ENCODE measurements at regions not wholly inside any gene's neighbourhood (a gene's known extent, or its start where the extent isn't known, plus 50 kb on each side); places are given as distances from the start of the nearest gene placed in this dataset.

- Histone ChIP-seq H3K4me3 (ENCODE audit: low read length) (no peak overlapping the region), H3K9ac (ENCODE audit: low read length) (no peak overlapping the region), H3K36me3 (ENCODE audit: insufficient read depth, low read length) (no peaks in the 10 kb centered on the region), H3K9me3 (ENCODE audit: low read length) (no peaks in the 10 kb centered on the region), H3K79me2 (ENCODE audit: low read length) (no peaks in the 10 kb centered on the region), H2AFZ (ENCODE audit: low read length) (no peak overlapping the region), H3K27ac (ENCODE audit: low read length) (no peak overlapping the region), H3K9me2 (replicated peaks; ENCODE audit: insufficient read depth, low read length) (no peaks in the 10 kb centered on the region), H3K4me2 (ENCODE audit: low read depth, low read length, poor library complexity, severe bottlenecking) (no peak overlapping the region), H4K20me1 (ENCODE audit: insufficient read depth, low read depth, low read length) (no peaks in the 10 kb centered on the region), H3K27me3 (ENCODE audit: low read length) (no peaks in the 10 kb centered on the region), H3K4me1 (ENCODE audit: low read length) (no peaks in the 10 kb centered on the region)
- DNase-seq: no peak
These were observed 143.2 kb upstream of the ZNF507 start for GRCh38 chr19:32202244-32202643.

GRCh38 chr19:32203161-32203560 lies 142.2 kb upstream of the ZNF507 start:
- Histone ChIP-seq H3K79me2 (ENCODE audit: low read length) (no peaks in the 10 kb centered on the region), H4K20me1 (ENCODE audit: insufficient read depth, low read depth, low read length) (no peaks in the 10 kb centered on the region), H3K36me3 (ENCODE audit: insufficient read depth, low read length) (no peaks in the 10 kb centered on the region), H3K27me3 (ENCODE audit: low read length) (no peaks in the 10 kb centered on the region), H3K9me2 (replicated peaks; ENCODE audit: insufficient read depth, low read length) (no peaks in the 10 kb centered on the region), H3K9me3 (ENCODE audit: low read length) (no peaks in the 10 kb centered on the region), H3K4me2 (ENCODE audit: low read depth, low read length, poor library complexity, severe bottlenecking) (no peak overlapping the region), H3K4me1 (ENCODE audit: low read length) (no peaks in the 10 kb centered on the region), H2AFZ (ENCODE audit: low read length) (no peak overlapping the region), H3K9ac (ENCODE audit: low read length) (no peak overlapping the region), H3K4me3 (ENCODE audit: low read length) (no peak overlapping the region), H3K27ac (ENCODE audit: low read length) (no peak overlapping the region)
- DNase-seq: no peak

GRCh38 chr19:32206065-32206464 lies 139.3 kb upstream of the ZNF507 start:
- Histone ChIP-seq H3K4me1 (ENCODE audit: low read length) (no peaks in the 10 kb centered on the region), H3K27me3 (ENCODE audit: low read length) (no peaks in the 10 kb centered on the region), H3K9me3 (ENCODE audit: low read length) (no peaks in the 10 kb centered on the region), H4K20me1 (ENCODE audit: insufficient read depth, low read depth, low read length) (no peaks in the 10 kb centered on the region), H2AFZ (ENCODE audit: low read length) (no peak overlapping the region), H3K9me2 (replicated peaks; ENCODE audit: insufficient read depth, low read length) (no peaks in the 10 kb centered on the region), H3K4me3 (ENCODE audit: low read length) (no peak overlapping the region), H3K4me2 (ENCODE audit: low read depth, low read length, poor library complexity, severe bottlenecking) (no peak overlapping the region), H3K79me2 (ENCODE audit: low read length) (no peaks in the 10 kb centered on the region), H3K9ac (ENCODE audit: low read length) (no peak overlapping the region), H3K36me3 (ENCODE audit: insufficient read depth, low read length) (no peaks in the 10 kb centered on the region), H3K27ac (ENCODE audit: low read length) (no peak overlapping the region)
- no peak for DNase-seq

DNA sequence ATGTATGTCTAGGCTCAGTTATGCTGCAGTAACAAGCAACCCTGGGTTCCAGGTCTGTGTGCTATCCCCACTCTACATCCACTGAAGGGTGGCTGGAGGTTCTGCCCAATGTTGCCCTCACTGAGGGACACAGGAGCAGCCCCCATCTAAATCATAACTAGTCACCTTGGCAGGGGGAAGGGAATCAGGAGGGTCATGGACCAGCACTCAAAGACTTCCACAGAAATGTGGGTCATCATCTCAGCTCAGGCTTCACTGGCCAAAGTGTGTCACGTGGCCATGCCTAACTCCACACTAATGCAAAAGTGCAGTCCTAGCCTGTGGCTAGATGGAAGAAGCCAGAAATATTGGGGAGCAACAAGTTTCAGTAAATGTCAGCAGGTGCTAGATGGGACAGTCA lies 137.3 kb upstream of the ZNF507 start:
- no peaks in the 10 kb centered on the region for H3K36me3 ChIP-seq (ENCODE audit: insufficient read depth, low read length)
- no peaks in the 10 kb centered on the region for H3K27me3 ChIP-seq (ENCODE audit: low read length)

GRCh38 chr19:32219392-32219791 lies 126.0 kb upstream of the ZNF507 start:
- H2AFZ ChIP-seq (ENCODE audit: low read length): no peak overlapping the region
- no peak overlapping the region for H3K4me3 ChIP-seq (ENCODE audit: low read length)
- no peaks in the 10 kb centered on the region for H3K9me3 ChIP-seq (ENCODE audit: low read length)
- H3K27me3 ChIP-seq (ENCODE audit: low read length): no peaks in the 10 kb centered on the region
- DNase-seq: no peak
- H3K27ac ChIP-seq (ENCODE audit: low read length): no peak overlapping the region
- H3K9ac ChIP-seq (ENCODE audit: low read length): no peak overlapping the region
- H3K36me3 ChIP-seq (ENCODE audit: insufficient read depth, low read length): no peaks in the 10 kb centered on the region
- no peaks in the 10 kb centered on the region for H3K9me2 ChIP-seq (replicated peaks; ENCODE audit: insufficient read depth, low read length)
- H4K20me1 ChIP-seq (ENCODE audit: insufficient read depth, low read depth, low read length): no peaks in the 10 kb centered on the region
- H3K79me2 ChIP-seq (ENCODE audit: low read length): no peaks in the 10 kb centered on the region
- no peaks in the 10 kb centered on the region for H3K4me1 ChIP-seq (ENCODE audit: low read length)
- H3K4me2 ChIP-seq (ENCODE audit: low read depth, low read length, poor library complexity, severe bottlenecking): no peak overlapping the region

More for the DNA sequence above, 137.3 kb upstream of the ZNF507 start:
- Histone ChIP-seq H3K4me3 (ENCODE audit: low read length) (no peak overlapping the region), H3K4me2 (ENCODE audit: low read depth, low read length, poor library complexity, severe bottlenecking) (no peak overlapping the region), H3K9ac (ENCODE audit: low read length) (no peak overlapping the region), H3K9me2 (replicated peaks; ENCODE audit: insufficient read depth, low read length) (no peaks in the 10 kb centered on the region), H3K79me2 (ENCODE audit: low read length) (no peaks in the 10 kb centered on the region), H2AFZ (ENCODE audit: low read length) (no peak overlapping the region), H3K4me1 (ENCODE audit: low read length) (no peaks in the 10 kb centered on the region), H4K20me1 (ENCODE audit: insufficient read depth, low read depth, low read length) (no peaks in the 10 kb centered on the region), H3K27ac (ENCODE audit: low read length) (no peak overlapping the region), H3K9me3 (ENCODE audit: low read length) (no peaks in the 10 kb centered on the region)
- no peak for DNase-seq

DNA sequence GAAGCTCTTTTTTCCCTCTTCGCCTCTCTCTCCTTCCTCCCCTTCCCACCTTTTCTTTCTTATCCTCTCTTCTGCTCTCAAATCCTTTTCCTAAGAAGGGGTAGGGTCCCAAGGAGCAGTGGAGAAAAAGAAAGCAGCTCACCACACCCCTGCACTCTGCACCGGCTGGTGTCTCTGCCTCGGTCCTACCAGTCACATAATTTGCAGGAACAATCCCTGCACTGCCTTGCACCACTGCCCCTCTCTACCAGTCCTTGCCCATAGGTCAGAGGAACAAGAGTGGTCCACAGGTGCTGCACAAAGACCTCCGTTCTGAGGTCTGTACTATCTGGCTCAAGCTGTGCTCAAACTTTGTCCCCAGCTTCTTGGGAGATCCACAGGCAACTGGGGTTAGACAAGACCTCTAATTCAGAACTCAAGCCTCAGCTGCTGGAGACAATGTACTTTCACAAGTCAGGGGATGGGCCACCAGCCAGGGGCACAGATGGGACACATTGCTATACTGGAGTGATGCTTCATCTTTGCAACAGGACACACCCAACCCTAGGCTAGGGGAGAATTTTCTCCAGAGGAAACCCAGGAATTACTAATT lies 125.4 kb upstream of the ZNF507 start:
- Histone ChIP-seq H3K4me1 (ENCODE audit: low read length) (no peaks in the 10 kb centered on the region), H3K9me2 (replicated peaks; ENCODE audit: insufficient read depth, low read length) (no peaks in the 10 kb centered on the region), H3K27me3 (ENCODE audit: low read length) (no peaks in the 10 kb centered on the region), H3K27ac (ENCODE audit: low read length) (no peak overlapping the region), H3K4me2 (ENCODE audit: low read depth, low read length, poor library complexity, severe bottlenecking) (no peak overlapping the region), H3K9ac (ENCODE audit: low read length) (no peak overlapping the region), H2AFZ (ENCODE audit: low read length) (no peak overlapping the region), H4K20me1 (ENCODE audit: insufficient read depth, low read depth, low read length) (no peaks in the 10 kb centered on the region), H3K36me3 (ENCODE audit: insufficient read depth, low read length) (no peaks in the 10 kb centered on the region), H3K9me3 (ENCODE audit: low read length) (no peaks in the 10 kb centered on the region), H3K4me3 (ENCODE audit: low read length) (no peak overlapping the region), H3K79me2 (ENCODE audit: low read length) (no peaks in the 10 kb centered on the region)
- DNase-seq: no peak

DNA sequence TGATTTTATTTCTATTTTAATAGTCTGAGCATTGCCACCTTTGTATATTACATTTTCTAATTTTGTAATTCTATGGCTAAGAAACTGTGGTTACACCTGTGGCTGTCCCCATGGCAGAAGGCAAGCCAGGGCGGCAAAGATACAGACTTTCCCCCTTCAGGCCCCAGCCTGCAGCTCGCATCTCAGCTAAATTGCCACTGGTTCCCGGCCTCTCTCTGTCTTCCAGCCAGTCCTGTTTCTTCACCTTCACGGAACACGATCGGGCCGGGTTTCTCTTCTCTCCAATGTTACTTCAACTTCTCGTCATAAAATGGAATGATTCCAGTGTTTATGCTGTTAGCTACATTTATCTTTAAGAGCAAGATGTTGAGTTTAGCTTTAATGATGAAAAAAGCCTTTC lies 124.5 kb upstream of the ZNF507 start:
- Histone ChIP-seq H3K4me3 (ENCODE audit: low read length) (no peak overlapping the region), H4K20me1 (ENCODE audit: insufficient read depth, low read depth, low read length) (no peaks in the 10 kb centered on the region), H3K9me2 (replicated peaks; ENCODE audit: insufficient read depth, low read length) (no peaks in the 10 kb centered on the region), H3K9ac (ENCODE audit: low read length) (no peak overlapping the region), H3K36me3 (ENCODE audit: insufficient read depth, low read length) (no peaks in the 10 kb centered on the region), H3K27me3 (ENCODE audit: low read length) (no peaks in the 10 kb centered on the region), H2AFZ (ENCODE audit: low read length) (no peak overlapping the region), H3K79me2 (ENCODE audit: low read length) (no peaks in the 10 kb centered on the region), H3K27ac (ENCODE audit: low read length) (no peak overlapping the region), H3K4me2 (ENCODE audit: low read depth, low read length, poor library complexity, severe bottlenecking) (no peak overlapping the region), H3K4me1 (ENCODE audit: low read length) (no peaks in the 10 kb centered on the region), H3K9me3 (ENCODE audit: low read length) (no peaks in the 10 kb centered on the region)
- DNase-seq: no peak

GRCh38 chr19:32222556-32222955 lies 122.9 kb upstream of the ZNF507 start:
- Histone ChIP-seq H3K9me3 (ENCODE audit: low read length) (no peaks in the 10 kb centered on the region), H3K9ac (ENCODE audit: low read length) (no peak overlapping the region), H3K4me3 (ENCODE audit: low read length) (no peak overlapping the region), H3K4me1 (ENCODE audit: low read length) (no peaks in the 10 kb centered on the region), H3K27ac (ENCODE audit: low read length) (no peak overlapping the region), H3K36me3 (ENCODE audit: insufficient read depth, low read length) (no peaks in the 10 kb centered on the region), H3K4me2 (ENCODE audit: low read depth, low read length, poor library complexity, severe bottlenecking) (no peak overlapping the region), H2AFZ (ENCODE audit: low read length) (no peak overlapping the region), H4K20me1 (ENCODE audit: insufficient read depth, low read depth, low read length) (no peaks in the 10 kb centered on the region), H3K9me2 (replicated peaks; ENCODE audit: insufficient read depth, low read length) (no peaks in the 10 kb centered on the region), H3K27me3 (ENCODE audit: low read length) (no peaks in the 10 kb centered on the region), H3K79me2 (ENCODE audit: low read length) (no peaks in the 10 kb centered on the region)
- no peak for DNase-seq

GRCh38 chr19:32223106-32223505 lies 122.3 kb upstream of the ZNF507 start:
- Histone ChIP-seq H3K79me2 (ENCODE audit: low read length) (no peaks in the 10 kb centered on the region), H3K9me3 (ENCODE audit: low read length) (no peaks in the 10 kb centered on the region), H3K4me1 (ENCODE audit: low read length) (no peaks in the 10 kb centered on the region), H3K36me3 (ENCODE audit: insufficient read depth, low read length) (no peaks in the 10 kb centered on the region), H3K9ac (ENCODE audit: low read length) (no peak overlapping the region), H3K9me2 (replicated peaks; ENCODE audit: insufficient read depth, low read length) (no peaks in the 10 kb centered on the region), H4K20me1 (ENCODE audit: insufficient read depth, low read depth, low read length) (no peaks in the 10 kb centered on the region), H3K27ac (ENCODE audit: low read length) (no peak overlapping the region), H3K4me2 (ENCODE audit: low read depth, low read length, poor library complexity, severe bottlenecking) (no peak overlapping the region), H3K27me3 (ENCODE audit: low read length) (no peaks in the 10 kb centered on the region), H3K4me3 (ENCODE audit: low read length) (no peak overlapping the region), H2AFZ (ENCODE audit: low read length) (no peak overlapping the region)
- DNase-seq: no peak
